Neural cell (in vitro differentiated cells): ENCODE measurements at regions not wholly inside any gene's neighbourhood (a gene's known extent, or its start where the extent isn't known, plus 50 kb on each side); places are given as distances from the start of the nearest gene placed in this dataset.

Experiments
- CTCF ChIP-seq: fragments of 450-650 bp; IDR thresholded peaks from 2 replicates; pipeline ENCODE4 v1.5.1; 2014; ENCODE audit warnings: antibody characterized with exemption, mild to moderate bottlenecking, moderate library complexity; ENCODE audit not compliant: poor library complexity, severe bottlenecking
- EP300 ChIP-seq: fragments of 450-650 bp; conservative IDR thresholded peaks from 2 replicates; pipeline ENCODE4 v1.6.1; 2014; ENCODE audit warnings: antibody characterized with exemption, mild to moderate bottlenecking, moderate library complexity; ENCODE audit not compliant: poor library complexity, severe bottlenecking
- EZH2 ChIP-seq: fragments of 200-600, 300-800 bp; shearing (Covaris generic), sonication (generic); IDR thresholded peaks from 2 replicates; pipeline ENCODE4 v1.6.1; 2014; ENCODE audit warnings: antibody characterized with exemption, low read length, borderline replicate concordance, mild to moderate bottlenecking; ENCODE audit not compliant: insufficient read depth, poor library complexity, severe bottlenecking
- MXI1 ChIP-seq: fragments of 450-650 bp; conservative IDR thresholded peaks from 2 replicates; pipeline ENCODE4 v1.6.1; 2014; ENCODE audit warnings: antibody characterized with exemption, mild to moderate bottlenecking; ENCODE audit not compliant: poor library complexity, severe bottlenecking
- POLR2AphosphoS5 ChIP-seq: IDR thresholded peaks from 2 replicates; pipeline ENCODE4 v1.6.1; 2012
- RAD21 ChIP-seq: fragments of 450-650 bp; conservative IDR thresholded peaks from 2 replicates; pipeline ENCODE4 v1.6.1; 2014; ENCODE audit warnings: antibody characterized with exemption, mild to moderate bottlenecking, moderate library complexity
- TAF1 ChIP-seq: IDR thresholded peaks from 2 replicates; pipeline ENCODE4 v1.6.1; 2012; ENCODE audit warnings: low read depth

DNA sequence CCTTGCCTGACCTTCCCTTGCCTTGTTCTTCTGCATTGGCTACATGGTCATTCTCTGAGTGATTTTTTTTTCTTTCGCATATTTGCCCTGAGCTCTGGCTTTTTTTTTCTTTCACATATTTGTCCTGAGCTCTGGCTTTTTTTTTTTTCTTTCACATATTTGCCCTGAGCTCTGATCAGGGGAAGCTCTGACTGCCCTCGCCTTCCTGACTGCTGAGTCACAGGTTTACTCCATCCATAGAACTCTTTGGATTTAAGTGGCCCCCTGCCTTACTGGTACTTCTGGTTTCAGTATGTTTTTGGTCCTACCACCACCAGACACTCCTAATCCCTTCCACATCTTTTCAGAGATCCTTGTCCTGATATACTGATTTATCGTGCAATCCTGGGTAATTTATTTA, 201.1 kb downstream of the OGFRL1 start:
- TF ChIP-seq CTCF (no peak), RAD21 (no peak), EP300 (no peak), TAF1 (no peak), POLR2AphosphoS5 (no peak), MXI1 (no peak), EZH2 (no peak)
